NCI-H510A (cell line): ENCODE measurements at regions not wholly inside any gene's neighbourhood (a gene's known extent, or its start where the extent isn't known, plus 50 kb on each side); places are given as distances from the start of the nearest gene placed in this dataset.

Source experiments
- DNase-seq: peaks from one replicate; lab custom pipeline; 2025; lab: John Stamatoyannopoulos, UW

GRCh38 chr2:177314722-177315264, 50.3 kb upstream of the NFE2L2 start:
- DNase-seq: no peak

DNA sequence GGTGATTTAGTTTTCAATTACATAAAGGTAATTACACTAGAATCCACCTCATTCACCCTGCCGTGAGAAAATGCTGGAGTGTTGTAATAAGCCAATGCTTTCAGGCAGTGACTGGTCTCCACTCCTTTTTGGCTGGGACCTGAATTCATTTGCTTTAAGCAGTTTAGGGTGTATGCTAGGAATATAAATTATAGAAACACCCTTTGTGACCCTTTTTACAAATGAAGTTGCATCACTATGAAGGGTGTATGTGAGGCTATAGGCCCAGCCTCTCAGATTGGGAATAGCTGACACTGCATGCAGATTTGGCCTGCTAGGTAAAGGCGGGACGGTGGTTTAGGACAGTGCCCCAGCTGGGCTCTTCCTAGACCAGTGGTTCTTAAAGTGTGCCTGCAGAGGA, 50.8 kb upstream of the NFE2L2 start:
- no peak for DNase-seq

GRCh38 chr2:177316756-177317155, 52.2 kb upstream of the NFE2L2 start:
- DNase-seq: no peak

GRCh38 chr2:177317443-177317842, 52.9 kb upstream of the NFE2L2 start:
- no peak for DNase-seq

GRCh38 chr2:177317857-177318256, 53.3 kb upstream of the NFE2L2 start:
- no peak for DNase-seq

- no peak for DNase-seq
Observed at GRCh38 chr2:177318613-177319012, 54.1 kb upstream of the NFE2L2 start.

GRCh38 chr2:177320596-177320995, 56.1 kb upstream of the NFE2L2 start:
- DNase-seq: no peak

- DNase-seq: no peak
Observed at GRCh38 chr2:177322801-177323261, 58.3 kb upstream of the NFE2L2 start.

DNA sequence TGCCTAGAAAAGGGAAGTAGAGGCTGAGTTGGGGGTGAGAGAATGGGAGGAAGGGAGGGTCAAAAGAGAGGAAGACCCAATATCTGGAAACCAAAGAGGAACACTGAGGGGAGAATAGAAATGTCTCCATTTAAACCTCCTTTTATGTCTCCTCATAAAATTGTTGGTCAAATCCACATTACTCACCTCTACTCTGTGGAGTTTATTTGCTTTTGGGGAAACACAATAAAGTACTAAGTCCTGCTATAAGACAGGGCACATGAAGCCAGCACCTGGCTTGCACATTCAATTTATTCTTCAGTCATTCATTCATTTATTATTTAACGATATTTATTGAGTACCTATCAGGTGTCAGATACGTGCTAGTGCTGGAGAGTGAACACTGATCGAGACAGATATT, 60.3 kb upstream of the NFE2L2 start:
- no peak for DNase-seq

GRCh38 chr2:177325554-177325953, 61.0 kb upstream of the NFE2L2 start:
- no peak for DNase-seq

DNA sequence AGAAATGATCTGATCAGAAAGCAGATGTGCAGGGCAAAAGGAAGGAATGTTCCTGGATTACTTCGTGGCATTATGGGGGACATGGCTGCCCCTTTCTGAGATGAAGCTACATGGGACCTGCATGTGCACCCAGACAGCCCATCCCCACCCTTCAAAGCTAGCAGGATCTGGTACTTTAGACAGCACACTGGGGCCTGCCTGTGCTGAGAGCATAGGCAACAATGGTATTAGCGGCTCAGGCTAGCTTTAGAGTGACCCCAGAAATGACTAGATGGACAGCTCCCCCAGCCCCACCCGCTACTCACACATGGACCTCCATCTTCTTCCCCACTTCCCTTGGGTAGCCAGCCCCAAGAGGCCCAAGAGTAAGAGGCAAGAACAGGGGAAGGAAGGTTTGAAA, 61.5 kb upstream of the NFE2L2 start:
- no peak for DNase-seq

- no peak for DNase-seq
Observed at GRCh38 chr2:177326591-177326990, 62.1 kb upstream of the NFE2L2 start.

DNA sequence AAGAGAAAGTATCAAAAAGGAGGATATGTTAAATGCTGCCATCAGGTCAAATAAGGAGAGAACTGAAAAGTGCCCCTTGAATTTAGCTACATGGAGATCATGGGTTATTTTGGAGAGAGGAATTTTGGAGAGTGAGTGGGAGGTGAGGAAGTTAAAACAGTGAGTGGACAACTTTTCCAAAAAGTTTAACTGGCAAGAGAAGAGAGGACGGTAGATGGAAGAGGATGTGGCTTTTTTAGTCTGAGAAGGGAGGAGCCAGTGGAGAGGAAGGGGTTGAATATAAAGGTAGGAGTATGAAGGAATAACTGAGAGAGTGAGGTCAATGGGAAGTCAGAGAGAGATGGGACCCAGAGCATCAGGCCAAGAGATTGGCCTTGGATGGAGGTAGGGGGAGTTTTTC, 62.5 kb upstream of the NFE2L2 start:
- no peak for DNase-seq

DNA sequence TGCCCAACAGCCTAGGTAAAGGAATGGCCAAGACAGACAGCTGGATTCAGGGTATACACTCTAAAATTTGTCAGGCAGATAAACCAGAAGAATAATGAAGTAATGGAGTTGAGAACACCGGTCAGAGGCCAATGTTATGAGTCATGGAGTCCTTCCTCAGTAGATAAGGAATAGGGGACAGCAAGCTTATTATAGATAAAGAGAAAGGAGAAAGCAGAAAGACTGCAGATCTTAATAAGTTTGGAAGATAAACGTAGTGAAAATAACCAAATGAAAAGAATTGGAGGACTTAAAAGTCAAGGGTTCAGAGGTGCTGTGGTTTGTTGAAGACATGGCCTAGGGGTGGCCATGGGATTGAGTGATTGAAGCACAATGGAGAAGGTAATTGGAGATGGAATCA, 63.5 kb upstream of the NFE2L2 start:
- DNase-seq: no peak

- DNase-seq: no peak
Observed at GRCh38 chr2:177329064-177329463, 63.5 kb upstream of the AGPS start.

- DNase-seq: no peak
Observed at GRCh38 chr2:177331466-177331997, 61.0 kb upstream of the AGPS start.

DNA sequence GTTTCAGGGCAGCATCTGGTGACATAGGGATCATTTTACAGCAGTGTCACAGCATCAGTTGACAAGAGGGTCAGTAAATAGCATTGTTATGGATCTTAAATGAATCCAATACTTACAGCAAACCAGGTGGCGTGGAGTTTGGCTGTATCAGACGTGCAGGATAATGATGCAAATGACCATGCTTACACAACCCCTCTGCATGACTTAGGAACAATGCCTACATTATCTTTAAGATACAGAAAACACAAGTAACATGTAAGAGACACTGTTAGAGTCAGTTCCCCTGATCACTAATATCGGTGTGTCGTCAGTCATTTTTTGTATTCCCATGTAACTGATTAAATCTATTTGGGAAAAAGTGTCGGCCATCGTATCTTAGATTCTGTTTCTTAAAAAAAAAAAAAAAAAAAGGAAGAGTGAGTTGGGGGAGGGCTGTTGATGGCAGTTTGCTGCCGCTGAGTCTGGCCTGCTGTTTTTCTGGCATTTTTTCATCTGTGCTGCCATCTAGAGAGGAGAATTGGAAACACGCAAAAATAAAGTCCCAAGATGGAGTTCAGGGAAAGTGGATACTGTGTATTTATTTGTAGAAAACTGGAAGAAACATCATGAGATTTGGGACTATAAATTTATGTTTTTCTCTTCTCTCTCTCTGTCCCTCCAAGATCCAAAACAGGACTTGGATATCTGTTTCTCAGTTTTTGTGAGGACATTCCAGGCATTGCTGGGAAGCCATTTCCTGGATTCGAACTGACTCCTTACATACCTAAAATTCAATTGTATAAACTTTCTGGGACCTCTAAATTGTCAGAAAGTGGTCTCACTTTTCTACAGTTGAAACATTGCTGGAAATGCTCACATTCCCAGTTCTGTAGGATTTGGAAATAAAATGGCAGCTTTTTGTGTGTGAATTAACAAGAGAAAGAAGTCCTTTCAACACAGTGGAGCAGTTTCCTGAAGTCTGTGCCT, 60.3 kb upstream of the AGPS start:
- DNase-seq: peak; percentile 5

GRCh38 chr2:177332992-177333388, 59.6 kb upstream of the AGPS start:
- no peak for DNase-seq

DNA sequence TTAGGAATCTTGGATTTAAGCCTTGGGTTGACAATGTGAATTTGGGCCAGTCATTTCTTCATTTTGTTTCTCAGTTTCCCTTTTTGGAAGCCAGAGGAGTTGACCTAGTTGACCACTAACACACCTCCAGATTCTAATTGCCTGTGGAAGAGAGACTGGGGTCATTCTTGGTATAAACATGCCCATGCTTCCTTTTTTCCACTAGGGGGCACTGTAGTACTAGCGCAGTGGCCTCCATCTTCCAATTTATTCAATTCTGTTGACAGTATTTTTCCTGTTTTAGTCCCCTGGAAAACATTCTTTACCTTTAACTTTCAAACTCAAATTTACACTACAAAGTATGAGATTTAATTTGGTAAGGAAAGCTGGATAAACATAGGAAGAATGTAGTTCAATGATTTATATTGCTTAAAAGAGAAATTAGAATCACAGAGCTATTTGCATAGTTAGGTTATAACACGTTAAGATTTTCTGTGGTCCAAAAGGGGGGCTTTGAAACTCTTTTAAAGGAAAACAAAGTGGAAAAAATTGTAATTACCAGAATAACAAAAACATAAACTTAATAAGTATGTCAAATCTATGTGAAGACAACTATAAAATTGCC, 57.5 kb upstream of the AGPS start:
- peak; percentile 24 for DNase-seq

DNA sequence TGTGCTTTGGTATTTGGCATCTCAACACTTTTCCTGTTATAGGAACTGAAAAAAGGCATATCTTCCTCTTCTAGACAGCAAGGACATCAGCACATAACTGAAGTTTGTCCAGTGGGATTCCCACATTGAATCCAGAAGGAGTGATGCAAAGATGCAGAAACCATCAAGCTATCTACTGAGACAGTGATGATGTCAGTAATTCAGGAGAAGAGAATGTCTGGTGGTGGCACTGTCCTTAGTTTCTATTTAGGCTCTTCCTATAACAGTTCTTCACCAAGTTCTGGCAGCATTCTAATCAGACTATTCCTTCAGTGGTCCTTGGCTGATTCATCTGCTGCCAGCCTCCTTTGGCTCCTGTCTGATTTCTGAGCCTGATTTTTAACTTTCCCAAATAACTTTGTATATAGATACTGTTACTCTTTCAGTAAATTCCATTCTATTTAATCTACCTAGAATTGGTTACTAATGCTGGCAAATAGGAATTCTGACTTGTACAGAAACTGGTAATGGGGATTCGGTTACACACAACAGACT, 56.6 kb upstream of the AGPS start:
- no peak for DNase-seq

GRCh38 chr2:177338177-177338721, 54.3 kb upstream of the AGPS start:
- DNase-seq: peak; percentile 73

- no peak for DNase-seq
Observed at GRCh38 chr2:177340158-177340557, 52.4 kb upstream of the AGPS start.
